NCI-H524 treated with DMSO at 0.1 percent for 48 hours (cell line): ENCODE measurements at regions not wholly inside any gene's neighbourhood (a gene's known extent, or its start where the extent isn't known, plus 50 kb on each side); places are given as distances from the start of the nearest gene placed in this dataset.

ENCODE experiments used
- DNase-seq: peaks from one replicate; lab custom pipeline; 2025; lab: John Stamatoyannopoulos, UW

- DNase-seq, result no peak
These were observed 156.0 kb upstream of the TIAM1 start for GRCh38 chr21:31500071-31500470.

GRCh38 chr21:31498985-31499384 lies 154.9 kb upstream of the TIAM1 start:
- no peak for DNase-seq

GRCh38 chr21:31497914-31498313 lies 153.9 kb upstream of the TIAM1 start:
- DNase-seq, result no peak

- DNase-seq, result peak; percentile 75
These were observed 149.4 kb upstream of the TIAM1 start for GRCh38 chr21:31493350-31493880.

GRCh38 chr21:31491617-31492016 lies 147.6 kb upstream of the TIAM1 start:
- DNase-seq, result no peak

GRCh38 chr21:31490443-31490842 lies 146.4 kb upstream of the TIAM1 start:
- no peak for DNase-seq

GRCh38 chr21:31489726-31490125 lies 145.7 kb upstream of the TIAM1 start:
- DNase-seq, result no peak

- no peak for DNase-seq
These were observed 145.0 kb upstream of the TIAM1 start for GRCh38 chr21:31489014-31489413.

- no peak for DNase-seq
These were observed 140.2 kb upstream of the TIAM1 start for GRCh38 chr21:31484219-31484618.

- DNase-seq, result no peak
These were observed 139.1 kb upstream of the TIAM1 start for GRCh38 chr21:31483146-31483545.

- no peak for DNase-seq
These were observed 138.4 kb upstream of the TIAM1 start for GRCh38 chr21:31482460-31482859.

GRCh38 chr21:31480228-31480627 lies 136.2 kb upstream of the TIAM1 start:
- no peak for DNase-seq

GRCh38 chr21:31479714-31480113 lies 135.7 kb upstream of the TIAM1 start:
- no peak for DNase-seq

GRCh38 chr21:31479222-31479621 lies 135.2 kb upstream of the TIAM1 start:
- no peak for DNase-seq

GRCh38 chr21:31476263-31477022 lies 132.4 kb upstream of the TIAM1 start:
- DNase-seq, result no peak

GRCh38 chr21:31475223-31475622 lies 131.2 kb upstream of the TIAM1 start:
- DNase-seq, result no peak

- DNase-seq, result no peak
These were observed 129.8 kb upstream of the TIAM1 start for GRCh38 chr21:31473685-31474345.

- no peak for DNase-seq
These were observed 127.8 kb upstream of the TIAM1 start for GRCh38 chr21:31471865-31472264.

- DNase-seq, result no peak
These were observed 127.0 kb upstream of the TIAM1 start for GRCh38 chr21:31470896-31471694.

GRCh38 chr21:31460980-31461379 lies 116.9 kb upstream of the TIAM1 start:
- DNase-seq, result no peak

- DNase-seq, result no peak
These were observed 115.4 kb upstream of the TIAM1 start for GRCh38 chr21:31459457-31459856.

- DNase-seq, result no peak
These were observed 113.6 kb upstream of the TIAM1 start for GRCh38 chr21:31457675-31458074.

- no peak for DNase-seq
These were observed 112.1 kb upstream of the TIAM1 start for GRCh38 chr21:31456201-31456600.
